NCI-H1417 (cell line): ENCODE measurements at regions not wholly inside any gene's neighbourhood (a gene's known extent, or its start where the extent isn't known, plus 50 kb on each side); places are given as distances from the start of the nearest gene placed in this dataset.
"Not testable (repeated sequence)": the region's sequence is repeated elsewhere in the genome, so short reads cannot be mapped to it uniquely, and the experiment has no call there.

Source experiments
- DNase-seq, 3 experiments: peaks; one replicate each; lab custom pipeline; 2025; lab: John Stamatoyannopoulos, UW

DNA sequence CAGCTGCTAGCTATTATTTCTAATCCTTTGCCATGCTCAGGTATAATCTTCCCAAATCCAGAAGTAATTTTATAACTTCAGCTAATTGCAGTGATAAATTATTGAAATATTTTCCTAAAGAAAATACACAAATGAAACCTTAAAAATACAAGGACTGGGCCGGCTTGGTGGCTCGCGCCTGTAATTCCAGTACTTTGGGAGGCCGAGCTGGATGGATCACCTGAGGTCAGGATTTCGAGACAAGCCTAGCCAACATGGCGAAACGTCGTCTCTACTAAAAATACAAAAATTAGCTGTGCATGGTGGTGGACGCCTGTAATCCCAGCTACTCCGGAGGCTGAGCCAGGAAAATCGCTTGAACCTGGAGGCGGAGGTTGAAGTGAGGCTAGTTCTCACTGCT lies 609.2 kb upstream of the POTED start:
- not testable (repeated sequence) for DNase-seq

DNA sequence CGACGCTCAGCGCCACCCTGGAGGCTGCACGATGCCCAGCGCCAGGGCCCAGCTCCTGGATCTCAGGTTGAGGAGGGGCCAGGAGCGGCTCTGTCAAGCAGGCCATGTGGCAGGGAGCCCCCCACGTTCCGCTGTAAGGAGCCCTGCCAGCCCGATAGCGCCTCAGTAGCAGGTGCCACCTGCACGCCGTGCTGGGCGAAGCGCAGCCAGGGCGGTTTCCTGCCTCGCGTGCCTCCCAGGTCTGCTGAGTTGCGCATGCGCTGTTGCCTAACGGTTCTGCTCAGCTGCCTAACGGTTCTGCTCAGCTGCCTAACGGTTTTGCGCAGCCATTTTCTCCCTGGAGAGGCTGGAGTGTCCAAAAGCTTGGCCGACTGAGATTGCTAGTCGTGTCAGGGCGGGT lies 571.9 kb upstream of the POTED start:
- DNase-seq: peak in 1 of 3 experiments; percentile 19

DNA sequence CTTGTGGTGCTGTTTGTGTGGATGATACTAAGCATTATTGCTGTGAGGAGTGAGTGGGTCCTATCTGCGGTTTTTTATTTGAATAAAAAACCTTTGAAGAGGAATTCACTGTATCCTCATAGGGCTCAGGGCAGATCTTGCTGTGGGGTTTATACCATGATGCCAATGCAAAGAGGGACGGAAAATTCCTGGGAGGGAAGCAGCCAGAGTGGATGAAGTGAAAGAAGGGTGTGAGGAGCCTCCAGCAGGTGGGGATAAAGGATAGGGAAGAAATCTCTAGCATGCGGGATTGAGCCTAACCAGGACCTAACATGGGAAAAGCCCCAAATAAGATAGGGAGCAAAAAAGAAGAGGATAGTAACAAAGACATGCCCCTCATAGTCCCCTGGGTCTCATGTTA lies 556.8 kb upstream of the POTED start:
- DNase-seq: not testable (repeated sequence)
